Gastroesophageal sphincter (tissue), 3 donors: ENCODE measurements at regions not wholly inside any gene's neighbourhood (a gene's known extent, or its start where the extent isn't known, plus 50 kb on each side); places are given as distances from the start of the nearest gene placed in this dataset.

Experiments used
- CTCF ChIP-seq, 4 experiments: fragments of 200-600 bp in 2 of 4; fragments of 450-650 bp in 2 of 4; sonication (generic) in 1 of 4; IDR thresholded peaks; one replicate each; pipeline ENCODE4 v1.5.1; 2017 to 2019; ENCODE audit warnings: antibody characterized with exemption in 4 of 4, mild to moderate bottlenecking in 2 of 4, moderate library complexity in 2 of 4
- POLR2A ChIP-seq, 2 donors: fragments of 450-650 bp; IDR thresholded peaks; one replicate each; pipeline ENCODE4 v1.6.1; 2017; ENCODE audit warnings: antibody characterized with exemption in 2 of 2, mild to moderate bottlenecking in 2 of 2, moderate library complexity in 1 of 2
- POLR2AphosphoS5 ChIP-seq: sonication (generic); formaldehyde crosslinking; IDR thresholded peaks from one replicate; pipeline ENCODE4 v1.6.1; 2017; ENCODE audit warnings: antibody characterized with exemption

- TF ChIP-seq CTCF (IDR thresholded peaks at IDR 0.05) (no peak), POLR2A (IDR thresholded peaks at IDR 0.05) (no peak), POLR2AphosphoS5 (no peak)
Observed at GRCh38 chr2:123839326-123839725, 185.8 kb upstream of the CNTNAP5 start.
